OCI-LY3 (cell line): ENCODE measurements at regions not wholly inside any gene's neighbourhood (a gene's known extent, or its start where the extent isn't known, plus 50 kb on each side); places are given as distances from the start of the nearest gene placed in this dataset.
"Not testable (repeated sequence)": the region's sequence is repeated elsewhere in the genome, so short reads cannot be mapped to it uniquely, and the experiment has no call there.

ENCODE experiments used
- H2AFZ ChIP-seq: fragments of 200-600, 300-600 bp; shearing (Covaris generic); 2 replicates; pipeline ENCODE4 v1.6.0; 2014; ENCODE audit warnings: antibody characterized with exemption, low read depth, low read length
- H3K27ac ChIP-seq: fragments of 200-600, 300-600 bp; sonication (generic); 2 replicates; pipeline ENCODE4 v1.5.1; 2014; ENCODE audit warnings: mild to moderate bottlenecking, low read length, moderate library complexity, mixed read lengths
- H3K27me3 ChIP-seq: fragments of 200-600, 300-600 bp; sonication (generic); 2 replicates; pipeline ENCODE4 v1.6.1; 2014; ENCODE audit warnings: low read depth, low read length, mixed read lengths
- H3K36me3 ChIP-seq: fragments of 200-600, 300-600 bp; sonication (generic); replicated peaks from 2 replicates; pipeline ENCODE3; 2014; ENCODE audit warnings: low read depth, low read length, mixed read lengths
- H3K4me1 ChIP-seq: fragments of 300-600, 200-600 bp; sonication (generic); 2 replicates; pipeline ENCODE4 v1.6.1; 2014; ENCODE audit warnings: low read length, mixed read lengths
- H3K4me2 ChIP-seq: fragments of 200-600, 300-600 bp; sonication (generic); 2 replicates; pipeline ENCODE4 v1.6.1; 2014; ENCODE audit warnings: low read length, mixed read lengths
- H3K4me3 ChIP-seq: fragments of 300-600, 200-600 bp; sonication (generic); 2 replicates; pipeline ENCODE4 v1.5.1; 2014; ENCODE audit warnings: antibody characterized with exemption, mild to moderate bottlenecking, low read length, moderate library complexity
- H3K79me2 ChIP-seq: fragments of 300-600, 200-600 bp; shearing (Covaris generic); 2 replicates; pipeline ENCODE4 v1.6.1; 2014; ENCODE audit warnings: mild to moderate bottlenecking, low read length, mixed read lengths
- H3K9ac ChIP-seq: fragments of 300-600, 200-600 bp; shearing (Covaris generic); 2 replicates; pipeline ENCODE4 v1.6.0; 2014; ENCODE audit warnings: mild to moderate bottlenecking, low read length, moderate library complexity
- H3K9me3 ChIP-seq: fragments of 200-600, 300-600 bp; shearing (Covaris generic); 2 replicates; pipeline ENCODE4 v1.6.1; 2014; ENCODE audit warnings: low read length, mixed read lengths; ENCODE audit not compliant: insufficient read depth
- H4K20me1 ChIP-seq: fragments of 200-600, 300-600 bp; sonication (generic); 2 replicates; pipeline ENCODE4 v1.6.1; 2016; ENCODE audit warnings: low read length, mixed read lengths; ENCODE audit not compliant: insufficient read depth
- EZH2phosphoT487 ChIP-seq: fragments of 200-600 bp; shearing (Covaris generic); IDR thresholded peaks from 2 replicates; pipeline ENCODE4 v1.6.1; 2018; ENCODE audit warnings: antibody characterized with exemption, mixed run types, low read depth
- TF ChIP-seq, protein P1 (sequence below): fragments of 200-600, 300-600 bp; sonication (generic); IDR thresholded peaks from 2 replicates; pipeline ENCODE4 v1.5.1; 2014; ENCODE audit warnings: antibody characterized with exemption, low read length, low read depth

DNA sequence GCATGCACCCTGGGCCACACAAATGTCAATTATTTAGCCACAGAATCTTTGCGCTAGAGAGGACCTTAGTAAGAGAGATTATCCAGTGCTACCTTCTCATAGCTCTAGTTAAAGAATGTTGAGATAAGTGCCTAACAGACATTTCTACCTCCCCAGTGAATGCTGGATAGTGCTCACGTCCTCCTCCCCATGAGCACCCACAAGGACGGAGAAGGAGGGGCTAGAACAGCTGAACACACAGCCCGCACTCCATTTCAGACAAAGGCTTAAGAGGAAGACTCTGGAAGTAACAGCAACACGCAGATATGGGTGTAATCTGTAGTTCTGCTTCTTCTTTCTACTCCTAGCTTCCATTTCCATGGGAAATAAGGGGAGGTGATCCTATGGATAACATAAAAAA lies 120.5 kb downstream of the FEM1C start:
- Histone ChIP-seq H3K9me3 (no peaks in the 10 kb centered on the region), H3K27ac (no peak overlapping the region), H3K9ac (no peak overlapping the region), H3K79me2 (no peaks in the 10 kb centered on the region), H3K4me2 (no peak overlapping the region), H3K4me3 (no peak overlapping the region), H3K4me1 (peaks cover 16% of the 10 kb centered on the region), H3K36me3 (no peaks in the 10 kb centered on the region), H3K27me3 (no peaks in the 10 kb centered on the region), H2AFZ (no peak overlapping the region), H4K20me1 (no peaks in the 10 kb centered on the region)
- no peak for TF ChIP-seq EZH2phosphoT487
- TF ChIP-seq, protein P1, sequence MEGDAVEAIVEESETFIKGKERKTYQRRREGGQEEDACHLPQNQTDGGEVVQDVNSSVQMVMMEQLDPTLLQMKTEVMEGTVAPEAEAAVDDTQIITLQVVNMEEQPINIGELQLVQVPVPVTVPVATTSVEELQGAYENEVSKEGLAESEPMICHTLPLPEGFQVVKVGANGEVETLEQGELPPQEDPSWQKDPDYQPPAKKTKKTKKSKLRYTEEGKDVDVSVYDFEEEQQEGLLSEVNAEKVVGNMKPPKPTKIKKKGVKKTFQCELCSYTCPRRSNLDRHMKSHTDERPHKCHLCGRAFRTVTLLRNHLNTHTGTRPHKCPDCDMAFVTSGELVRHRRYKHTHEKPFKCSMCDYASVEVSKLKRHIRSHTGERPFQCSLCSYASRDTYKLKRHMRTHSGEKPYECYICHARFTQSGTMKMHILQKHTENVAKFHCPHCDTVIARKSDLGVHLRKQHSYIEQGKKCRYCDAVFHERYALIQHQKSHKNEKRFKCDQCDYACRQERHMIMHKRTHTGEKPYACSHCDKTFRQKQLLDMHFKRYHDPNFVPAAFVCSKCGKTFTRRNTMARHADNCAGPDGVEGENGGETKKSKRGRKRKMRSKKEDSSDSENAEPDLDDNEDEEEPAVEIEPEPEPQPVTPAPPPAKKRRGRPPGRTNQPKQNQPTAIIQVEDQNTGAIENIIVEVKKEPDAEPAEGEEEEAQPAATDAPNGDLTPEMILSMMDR, result no peak

DNA sequence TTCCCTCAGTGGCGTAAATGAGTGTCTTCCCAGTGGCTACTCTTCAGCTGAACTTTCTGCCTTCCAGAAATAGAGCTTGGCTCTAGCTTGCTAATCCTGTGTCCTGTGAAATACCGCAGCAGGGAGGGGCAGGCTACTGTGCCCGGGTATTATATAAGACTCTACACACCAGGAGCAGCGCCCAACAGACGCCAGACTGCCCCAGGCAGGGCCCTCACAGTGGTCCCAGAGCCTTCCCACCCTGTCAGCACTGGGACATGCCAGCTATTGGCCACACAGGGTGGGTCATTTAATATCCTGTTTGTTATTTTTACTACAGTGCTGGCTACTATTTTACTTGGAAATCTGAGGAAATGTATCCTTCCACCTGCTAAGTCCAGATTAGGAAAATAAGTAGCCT lies 121.0 kb downstream of the FEM1C start:
- Histone ChIP-seq H3K27me3 (no peaks in the 10 kb centered on the region), H3K9me3 (no peaks in the 10 kb centered on the region), H3K79me2 (no peaks in the 10 kb centered on the region), H4K20me1 (no peaks in the 10 kb centered on the region), H3K4me3 (no peak overlapping the region), H3K4me1 (peaks cover 16% of the 10 kb centered on the region), H3K4me2 (no peak overlapping the region), H3K9ac (no peak overlapping the region), H3K36me3 (no peaks in the 10 kb centered on the region), H2AFZ (no peak overlapping the region), H3K27ac (no peak overlapping the region)
- TF ChIP-seq, protein P1, result no peak
- no peak for TF ChIP-seq EZH2phosphoT487

DNA sequence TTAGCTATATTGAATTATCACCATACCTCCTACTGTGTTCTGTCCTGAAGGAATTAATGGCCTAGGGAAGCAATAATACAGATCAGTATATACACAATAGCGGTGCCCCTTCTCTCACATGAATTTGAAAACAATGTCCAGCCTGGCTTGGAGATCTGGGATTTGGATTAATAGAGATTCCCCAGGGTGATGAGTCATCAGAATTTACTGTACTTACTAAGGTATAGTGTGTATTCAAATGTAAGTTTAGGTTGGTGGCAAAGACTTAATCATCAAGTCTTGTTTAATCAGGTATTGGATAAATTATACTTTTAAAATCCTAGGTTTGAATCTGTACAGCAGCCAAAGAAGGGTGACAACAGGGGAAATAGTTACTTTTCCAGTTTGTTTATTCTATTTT lies 121.5 kb downstream of the FEM1C start:
- Histone ChIP-seq H3K79me2 (no peaks in the 10 kb centered on the region), H3K4me3 (no peak overlapping the region), H3K4me2 (no peak overlapping the region), H3K27me3 (no peaks in the 10 kb centered on the region), H3K36me3 (no peaks in the 10 kb centered on the region), H3K27ac (no peak overlapping the region), H2AFZ (no peak overlapping the region), H3K9me3 (no peaks in the 10 kb centered on the region), H3K4me1 (peaks cover 16% of the 10 kb centered on the region), H4K20me1 (no peaks in the 10 kb centered on the region), H3K9ac (no peak overlapping the region)
- TF ChIP-seq, protein P1, result no peak
- TF ChIP-seq EZH2phosphoT487, result no peak

DNA sequence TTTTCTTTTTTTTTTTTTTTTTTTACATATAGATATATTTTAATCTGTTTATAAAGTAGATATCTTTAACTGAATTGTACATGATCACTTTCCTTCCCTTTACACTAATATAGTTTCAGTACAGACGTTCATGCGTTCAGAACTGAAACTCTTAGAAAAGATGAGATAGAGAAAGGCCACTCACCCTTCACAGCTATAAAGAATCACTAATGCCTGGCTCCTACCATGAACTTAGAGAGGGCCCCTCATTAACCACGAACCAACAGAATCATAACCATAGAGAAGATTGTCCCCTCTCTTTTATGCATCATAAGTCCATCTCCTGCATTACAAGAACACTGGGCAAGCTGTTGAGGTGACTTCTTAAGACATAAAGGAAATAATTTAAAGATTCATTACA lies 123.8 kb downstream of the FEM1C start:
- H3K27ac ChIP-seq, H3K36me3 ChIP-seq, H3K9me3 ChIP-seq, H3K79me2 ChIP-seq, H4K20me1 ChIP-seq, H2AFZ ChIP-seq, H3K9ac ChIP-seq, H3K4me3 ChIP-seq, H3K27me3 ChIP-seq, H3K4me2 ChIP-seq: not testable (repeated sequence)
- H3K4me1 ChIP-seq, result peaks cover 16% of the 10 kb centered on the region
